VCaP (cell line): ENCODE measurements at regions not wholly inside any gene's neighbourhood (a gene's known extent, or its start where the extent isn't known, plus 50 kb on each side); places are given as distances from the start of the nearest gene placed in this dataset.

Source experiments
- H3K27ac ChIP-seq: fragments of 450-650 bp; 2 replicates; pipeline ENCODE4 v1.5.1; 2017
- TF ChIP-seq, protein P1 (sequence below): fragments of 450-650 bp; conservative IDR thresholded peaks from 2 replicates; pipeline ENCODE4 v1.5.1; 2017; ENCODE audit warnings: mild to moderate bottlenecking, moderate library complexity

DNA sequence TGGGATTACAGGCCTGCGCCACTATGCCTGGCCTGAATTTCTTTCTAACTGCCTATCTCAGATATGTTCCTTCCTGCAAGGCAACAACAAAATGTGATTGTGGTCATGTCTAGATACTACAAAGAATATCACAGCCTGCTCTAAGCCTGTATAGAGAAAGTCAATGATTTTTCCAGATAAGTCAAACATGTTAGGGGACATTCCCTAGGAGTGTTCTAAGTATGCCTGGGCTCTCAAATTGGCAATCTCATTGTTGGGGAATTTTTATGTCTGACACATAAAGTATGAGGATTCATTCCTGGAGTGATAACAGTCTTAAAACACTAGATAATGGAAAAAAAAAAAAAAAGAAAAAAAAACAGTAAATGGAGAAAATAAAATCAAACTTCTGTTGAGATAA is 406.1 kb downstream of the GATA3 start:
- H3K27ac ChIP-seq = no peak overlapping the region
- TF ChIP-seq, protein P1, sequence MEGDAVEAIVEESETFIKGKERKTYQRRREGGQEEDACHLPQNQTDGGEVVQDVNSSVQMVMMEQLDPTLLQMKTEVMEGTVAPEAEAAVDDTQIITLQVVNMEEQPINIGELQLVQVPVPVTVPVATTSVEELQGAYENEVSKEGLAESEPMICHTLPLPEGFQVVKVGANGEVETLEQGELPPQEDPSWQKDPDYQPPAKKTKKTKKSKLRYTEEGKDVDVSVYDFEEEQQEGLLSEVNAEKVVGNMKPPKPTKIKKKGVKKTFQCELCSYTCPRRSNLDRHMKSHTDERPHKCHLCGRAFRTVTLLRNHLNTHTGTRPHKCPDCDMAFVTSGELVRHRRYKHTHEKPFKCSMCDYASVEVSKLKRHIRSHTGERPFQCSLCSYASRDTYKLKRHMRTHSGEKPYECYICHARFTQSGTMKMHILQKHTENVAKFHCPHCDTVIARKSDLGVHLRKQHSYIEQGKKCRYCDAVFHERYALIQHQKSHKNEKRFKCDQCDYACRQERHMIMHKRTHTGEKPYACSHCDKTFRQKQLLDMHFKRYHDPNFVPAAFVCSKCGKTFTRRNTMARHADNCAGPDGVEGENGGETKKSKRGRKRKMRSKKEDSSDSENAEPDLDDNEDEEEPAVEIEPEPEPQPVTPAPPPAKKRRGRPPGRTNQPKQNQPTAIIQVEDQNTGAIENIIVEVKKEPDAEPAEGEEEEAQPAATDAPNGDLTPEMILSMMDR = no peak

DNA sequence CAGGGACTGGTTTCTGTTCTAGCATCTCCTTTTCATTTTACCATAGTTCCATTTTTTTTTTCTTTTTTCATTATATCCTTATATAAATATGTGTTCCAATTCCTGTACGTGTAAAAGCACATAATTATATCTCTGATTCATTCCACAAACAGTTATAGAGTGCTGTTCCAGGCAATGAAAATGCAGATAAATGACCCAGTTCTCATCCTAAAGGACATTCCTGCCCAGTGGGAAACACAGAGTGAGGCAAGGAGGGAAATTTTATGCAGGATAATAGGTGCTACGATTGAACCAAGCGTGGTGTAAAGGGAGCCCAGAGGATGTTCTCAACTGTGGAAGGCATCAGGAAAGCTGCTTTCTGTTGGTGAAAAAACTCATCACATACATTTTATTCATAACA is 408.1 kb downstream of the GATA3 start:
- no peak overlapping the region for H3K27ac ChIP-seq
- TF ChIP-seq, protein P1 = no peak

DNA sequence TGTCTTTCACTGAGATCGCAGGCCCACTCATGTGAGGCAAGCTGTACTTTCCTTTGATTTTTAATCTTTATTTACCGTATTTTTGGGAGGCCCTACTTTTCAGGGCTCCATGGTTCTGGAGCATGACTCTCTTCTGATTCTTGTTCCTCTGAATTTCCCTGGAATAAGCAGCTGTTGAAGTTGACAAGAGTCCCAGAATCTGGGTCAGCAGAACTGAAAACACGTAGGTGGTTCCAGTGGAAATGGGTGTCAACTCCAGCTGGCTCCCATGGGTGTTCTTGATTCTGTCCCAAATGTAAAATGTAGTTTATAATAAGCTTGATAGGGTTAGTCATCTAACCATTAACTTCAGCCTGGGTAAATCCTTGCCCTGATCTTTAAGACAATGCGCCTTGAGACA is 409.4 kb downstream of the GATA3 start:
- no peak overlapping the region for H3K27ac ChIP-seq
- TF ChIP-seq, protein P1 = no peak

DNA sequence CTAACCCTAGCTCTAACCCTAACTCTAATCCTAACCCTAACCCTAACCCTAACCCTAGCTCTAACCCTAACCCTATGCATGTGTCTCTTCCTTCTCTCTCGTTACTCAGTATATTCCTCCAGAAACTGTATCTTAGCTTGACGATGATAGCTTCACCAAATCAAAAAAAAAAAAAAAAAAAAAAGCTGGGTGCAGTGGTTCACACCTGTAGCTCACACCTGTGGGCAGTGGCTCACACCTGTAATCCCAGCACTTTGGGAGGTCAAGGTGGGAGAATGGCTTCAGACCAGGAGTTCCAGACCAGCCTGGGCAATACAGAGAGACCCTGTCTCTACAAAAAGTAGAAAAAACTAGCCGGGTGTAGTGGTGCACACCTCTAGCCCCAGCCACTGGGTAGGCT is 414.0 kb downstream of the GATA3 start:
- TF ChIP-seq, protein P1 = no peak
- no peak overlapping the region for H3K27ac ChIP-seq

DNA sequence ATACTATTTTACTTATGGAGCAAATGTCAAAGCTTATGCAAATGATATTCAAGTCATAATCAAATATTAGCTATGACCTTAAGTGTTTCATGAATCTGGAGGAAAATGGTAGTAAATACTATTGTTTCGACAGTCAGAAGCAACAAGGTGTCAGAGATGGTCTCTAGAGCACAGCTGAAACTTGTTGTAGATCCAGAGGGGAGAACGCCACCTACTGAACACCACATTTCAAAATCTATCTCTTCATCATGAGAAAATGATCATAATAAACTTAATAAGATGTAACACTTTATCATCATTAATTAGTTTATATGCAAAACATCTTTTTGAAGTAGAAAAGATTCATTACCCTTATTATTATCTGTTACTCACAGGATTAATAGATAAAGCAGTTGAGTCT is 418.7 kb downstream of the GATA3 start:
- TF ChIP-seq, protein P1 = peak; percentile 21; the same call in 1 of the 2 replicates
- H3K27ac ChIP-seq = no peak overlapping the region

DNA sequence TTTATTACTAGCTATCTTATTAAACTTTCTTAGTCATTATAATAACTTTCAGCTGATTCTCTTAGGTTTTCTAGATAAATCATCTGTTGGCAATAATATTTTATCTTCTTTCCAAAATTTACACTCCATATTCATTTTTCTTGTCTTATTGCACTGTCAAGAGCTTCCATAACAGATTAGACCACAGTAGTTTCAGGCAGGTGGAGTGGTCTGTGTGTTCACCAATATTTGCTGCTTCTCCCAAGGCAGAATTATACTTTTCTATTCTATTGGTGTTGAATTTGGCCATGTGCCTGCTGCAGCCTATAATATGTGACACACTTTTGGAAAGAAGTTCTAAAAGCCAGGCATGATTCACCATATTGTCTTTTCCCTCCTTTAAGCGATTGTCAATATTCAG is 422.8 kb downstream of the GATA3 start:
- no peak overlapping the region for H3K27ac ChIP-seq
- TF ChIP-seq, protein P1 = no peak

DNA sequence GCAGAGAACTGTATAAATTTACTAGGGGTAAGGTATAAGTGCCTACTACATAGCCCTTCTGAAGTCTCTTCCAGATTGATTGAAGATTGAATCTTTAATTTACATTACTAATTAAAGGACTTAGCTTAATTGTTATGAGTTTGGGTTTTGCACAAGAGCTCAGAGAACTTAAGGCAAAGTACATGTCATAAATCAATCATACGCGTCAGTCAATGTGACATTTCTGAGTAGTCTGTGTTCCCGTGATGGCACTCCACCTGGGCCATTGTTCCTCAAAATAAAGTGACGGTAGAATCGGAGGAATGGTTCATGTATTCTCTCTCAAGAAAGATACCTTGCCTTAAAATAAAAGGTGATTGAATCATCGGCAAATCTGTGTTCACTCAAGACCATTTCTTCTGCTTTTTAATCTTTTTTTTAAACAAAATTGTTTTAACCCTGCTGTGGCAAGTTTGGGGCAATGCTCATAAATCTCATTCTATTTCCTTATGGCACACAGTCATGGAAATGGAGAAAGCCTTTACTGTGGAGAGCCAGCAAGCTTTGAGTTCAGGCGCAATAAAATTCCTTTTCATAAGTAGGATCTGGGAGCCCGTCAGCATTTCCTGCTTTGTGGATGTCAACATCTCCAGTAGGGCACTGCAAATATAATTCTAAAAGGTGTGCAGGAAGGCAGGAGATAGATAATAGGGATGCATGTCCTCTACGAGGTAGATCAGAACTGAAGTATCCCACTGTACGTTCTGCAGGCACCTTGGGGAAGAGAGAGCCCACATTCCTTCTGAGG is 427.4 kb downstream of the GATA3 start:
- TF ChIP-seq, protein P1 = no peak
- no peak overlapping the region for H3K27ac ChIP-seq
